HCT116 (cell line): ENCODE measurements at regions not wholly inside any gene's neighbourhood (a gene's known extent, or its start where the extent isn't known, plus 50 kb on each side); places are given as distances from the start of the nearest gene placed in this dataset.

ENCODE experiments used
- ATAC-seq: fragments of 200-7000 bp; cut with Tn5 transposase; 2 replicates; pipeline ENCODE4 v1.9.1; 2020; ENCODE audit warnings: mild to moderate bottlenecking, moderate library complexity
- BruUV-seq: library from RNA; stranded (reverse); fragments of 400-500 nt; replicated peaks from 2 replicates; lab custom pipeline; 2021; lab: Mats Ljungman, UMichigan
- CTCF ChIA-PET: fragments of 300-600 bp; sonication (Branson Sonifier 250); formaldehyde crosslinking; loops from one replicate; lab custom pipeline; 2021; ENCODE audit warnings: antibody characterized with exemption; lab: Charles Lee
- POLR2A ChIA-PET: fragments of 300-600, 350-600 bp; sonication (Branson Sonifier 250); formaldehyde crosslinking; loops from one replicate; lab custom pipeline; 2021; ENCODE audit warnings: antibody characterized with exemption; lab: Charles Lee
- RAD21 ChIA-PET, 2 experiments: fragments of 300-600 bp; sonication (Branson Sonifier 250); formaldehyde crosslinking; loops; one replicate each; lab custom pipeline; 2023; ENCODE audit warnings: low total read pairs in 2 of 2; ENCODE audit not compliant: uncharacterized antibody in 2 of 2, unreplicated experiment in 2 of 2, low non-redundant PET in 1 of 2; lab: Charles Lee
- DNase-seq: peaks from one replicate; pipeline ENCODE4 v3.0.0-alpha.2; 2010; ENCODE audit warnings: low read depth, low spot score
- H2AFZ ChIP-seq: fragments of 200-600 bp; shearing (Covaris generic), sonication (generic); 2 replicates; pipeline ENCODE4 v1.6.1; 2017; ENCODE audit warnings: low read depth, mixed run types, mixed read lengths, antibody characterized with exemption, low read length; ENCODE audit not compliant: poor library complexity, severe bottlenecking
- H3K27ac ChIP-seq: 2 replicates; pipeline ENCODE4 v1.5.1; 2012; ENCODE audit warnings: low read depth, low read length
- H3K27me3 ChIP-seq: fragments of 200-600 bp; sonication (generic); 2 replicates; pipeline ENCODE4 v1.6.1; 2016; ENCODE audit warnings: mixed run types, low read length, mixed read lengths; ENCODE audit not compliant: insufficient read depth
- H3K36me3 ChIP-seq, 2 experiments: fragments of 200-500 bp in 1 of 2; fragments of 200-600 bp in 1 of 2; sonication (Bioruptor generic) in 1 of 2; sonication (generic) in 1 of 2; 2 replicates each; pipeline versions ENCODE4 v1.5.1 to v1.6.1; 2014 to 2016; ENCODE audit warnings: low read length in 2 of 2, inconsistent platforms in 1 of 2, mixed read lengths in 1 of 2, mixed run types in 1 of 2; ENCODE audit not compliant: insufficient read depth in 2 of 2, control insufficient read depth in 1 of 2
- H3K4me1 ChIP-seq, 2 experiments: fragments of 200-600 bp in 1 of 2; sonication (generic) in 1 of 2; 2 replicates each; pipeline versions ENCODE4 v1.5.1 to v1.6.1; 2012 to 2017; ENCODE audit warnings: low read length in 2 of 2, inconsistent platforms in 1 of 2, mild to moderate bottlenecking in 1 of 2, mixed read lengths in 1 of 2, mixed run types in 1 of 2, moderate library complexity in 1 of 2; ENCODE audit not compliant: insufficient read depth in 2 of 2, control insufficient read depth in 1 of 2
- H3K4me2 ChIP-seq: fragments of 200-600 bp; sonication (generic); 2 replicates; pipeline ENCODE4 v1.6.1; 2017; ENCODE audit warnings: mixed run types, low read length, mixed read lengths
- H3K4me3 ChIP-seq, 2 experiments: fragments of 200-600 bp in 1 of 2; sonication (generic) in 1 of 2; replicated peaks in 1 of 2; 2 replicates each; pipeline ENCODE4 v1.5.1; 2011 to 2016; ENCODE audit warnings: low read length in 2 of 2, control low read depth in 1 of 2, low read depth in 1 of 2, mild to moderate bottlenecking in 1 of 2, mixed read lengths in 1 of 2, mixed run types in 1 of 2
- H3K79me2 ChIP-seq: fragments of 200-600 bp; sonication (generic); 2 replicates; pipeline ENCODE4 v1.6.1; 2017; ENCODE audit warnings: mild to moderate bottlenecking, mixed run types, low read length, moderate library complexity, mixed read lengths; ENCODE audit not compliant: insufficient read depth
- H3K9ac ChIP-seq: fragments of 200-600 bp; sonication (generic); 2 replicates; pipeline ENCODE4 v1.6.1; 2016; ENCODE audit warnings: low read length, mixed read lengths
- H3K9me2 ChIP-seq: fragments of 200-600 bp; sonication (generic), shearing (Covaris generic); 2 replicates; pipeline ENCODE4 v1.6.1; 2017; ENCODE audit warnings: mixed run types, mild to moderate bottlenecking, moderate library complexity; ENCODE audit not compliant: insufficient read depth
- H3K9me3 ChIP-seq, 2 experiments: fragments of 200-500 bp in 1 of 2; fragments of 200-600 bp in 1 of 2; sonication (Bioruptor generic) in 1 of 2; sonication (generic) in 1 of 2; 2 replicates each; pipeline ENCODE4 v1.6.1; 2014 to 2017; ENCODE audit warnings: low read length in 2 of 2, mixed read lengths in 2 of 2, inconsistent platforms in 1 of 2, low read depth in 1 of 2, mild to moderate bottlenecking in 1 of 2, mixed run types in 1 of 2, moderate library complexity in 1 of 2; ENCODE audit not compliant: control insufficient read depth in 1 of 2, insufficient read depth in 1 of 2
- H4K20me1 ChIP-seq: fragments of 200-600 bp; sonication (generic), shearing (Covaris generic); 2 replicates; pipeline ENCODE4 v1.6.1; 2017; ENCODE audit warnings: mixed run types, mild to moderate bottlenecking, moderate library complexity; ENCODE audit not compliant: insufficient read depth
- ATF3 ChIP-seq: IDR thresholded peaks from 2 replicates; pipeline ENCODE4 v1.6.1; 2012
- CEBPB ChIP-seq: IDR thresholded peaks from 2 replicates; pipeline ENCODE4 v1.6.1; 2012; ENCODE audit warnings: low read depth
- EGR1 ChIP-seq: IDR thresholded peaks from 2 replicates; pipeline ENCODE4 v1.6.1; 2012; ENCODE audit warnings: low read depth
- ELF1 ChIP-seq: IDR thresholded peaks from 2 replicates; pipeline ENCODE4 v1.6.1; 2012; ENCODE audit warnings: low read depth, borderline replicate concordance
- EZH2 ChIP-seq: fragments of 200-600 bp; sonication (generic); IDR thresholded peaks from 2 replicates; pipeline ENCODE4 v1.6.1; 2017; ENCODE audit warnings: antibody characterized with exemption, mixed run types
- EZH2phosphoT487 ChIP-seq: fragments of 200-600 bp; IDR thresholded peaks from 2 replicates; pipeline ENCODE4 v1.6.1; 2018; ENCODE audit warnings: antibody characterized with exemption, borderline replicate concordance
- FOSL1 ChIP-seq: IDR thresholded peaks from 2 replicates; pipeline ENCODE4 v1.6.1; 2012; ENCODE audit warnings: low read depth
- JUND ChIP-seq: IDR thresholded peaks from 2 replicates; pipeline ENCODE4 v1.6.1; 2012
- MAX ChIP-seq: IDR thresholded peaks from 2 replicates; pipeline ENCODE4 v1.6.1; 2012
- RAD21 ChIP-seq: IDR thresholded peaks from 2 replicates; pipeline ENCODE4 v1.6.1; 2012; ENCODE audit warnings: low read depth, mild to moderate bottlenecking
- REST ChIP-seq: IDR thresholded peaks from 2 replicates; pipeline ENCODE4 v1.6.1; 2012; ENCODE audit warnings: low read depth
- SIN3A ChIP-seq: IDR thresholded peaks from 2 replicates; pipeline ENCODE4 v1.6.1; 2012; ENCODE audit warnings: low read depth
- SP1 ChIP-seq: IDR thresholded peaks from 2 replicates; pipeline ENCODE4 v1.6.1; 2012; ENCODE audit warnings: low read depth
- SRF ChIP-seq: IDR thresholded peaks from 2 replicates; pipeline ENCODE4 v1.6.1; 2012; ENCODE audit warnings: low read depth
- TCF7L2 ChIP-seq: IDR thresholded peaks from 2 replicates; pipeline ENCODE4 v1.7.0; 2011; ENCODE audit warnings: borderline replicate concordance, inconsistent platforms; ENCODE audit not compliant: insufficient read depth, insufficient read length; ENCODE audit errors: extremely low read depth
- YY1 ChIP-seq: IDR thresholded peaks from 2 replicates; pipeline ENCODE4 v1.6.1; 2011; ENCODE audit warnings: low read length, low read depth, moderate library complexity, mild to moderate bottlenecking; ENCODE audit not compliant: insufficient replicate concordance; ENCODE audit errors: extremely low read depth
- ZFX ChIP-seq: fragments of 450-650 bp; IDR thresholded peaks from 2 replicates; pipeline ENCODE4 v1.6.1; 2017
- ZNF274 ChIP-seq: fragments of 200-500 bp; sonication (Bioruptor generic); IDR thresholded peaks from 2 replicates; pipeline ENCODE4 v1.6.1; 2014; ENCODE audit warnings: mild to moderate bottlenecking, low read depth, low read length, inconsistent platforms
- intact Hi-C: fragments of 100-400 bp; cut with micrococcal nuclease; formaldehyde crosslinking; loops from 2 replicates; pipeline ENCODE4 v1.10.0; 2022
- TF ChIP-seq, protein P1 (sequence below): IDR thresholded peaks from 2 replicates; pipeline ENCODE4 v1.6.1; 2011; ENCODE audit warnings: mild to moderate bottlenecking, low read length, moderate library complexity; ENCODE audit not compliant: insufficient replicate concordance; ENCODE audit errors: extremely low read depth

DNA sequence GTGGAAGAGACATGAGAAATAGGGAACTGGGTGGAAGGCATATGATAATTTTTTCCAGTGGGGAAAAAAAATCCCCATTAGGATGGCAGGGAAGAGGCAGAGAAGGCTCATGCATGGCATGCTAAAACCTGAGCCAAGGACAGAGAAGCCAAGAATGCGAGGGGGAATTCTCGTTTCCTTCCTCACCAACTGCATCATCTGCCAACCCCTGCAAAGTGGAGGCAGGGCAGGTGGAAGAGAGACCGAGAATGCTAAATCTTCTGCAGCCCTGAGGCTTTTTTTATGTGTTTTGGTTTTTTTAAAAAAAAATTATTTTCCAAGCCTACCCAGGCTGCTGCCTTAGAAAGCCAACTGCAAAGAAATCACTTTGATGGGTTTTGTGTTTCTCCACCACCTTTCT, 54.3 kb upstream of the CCDC174 start:
- BruUV-seq = no TSS peak

More for the DNA sequence above, 54.3 kb upstream of the CCDC174 start:
- ATAC-seq (no peak), DNase-seq (no peak)
- intact Hi-C loops = no loop called here
- CTCF ChIA-PET = no interaction called here
- Histone ChIP-seq H3K36me3 (no peaks in the 10 kb centered on the region), H3K9me3 (no peaks in the 10 kb centered on the region), H3K79me2 (no peaks in the 10 kb centered on the region), H4K20me1 (no peaks in the 10 kb centered on the region), H3K9me2 (no peaks in the 10 kb centered on the region), H3K9ac (no peak overlapping the region), H2AFZ (no peak overlapping the region), H3K4me3 (no peak overlapping the region), H3K27ac (no peak overlapping the region), H3K27me3 (no peaks in the 10 kb centered on the region), H3K4me1 (no peaks in the 10 kb centered on the region), H3K4me2 (no peak overlapping the region)
- RAD21 ChIA-PET = no interaction called here
- TF ChIP-seq SRF = no peak
- no peak for TF ChIP-seq MAX
- TF ChIP-seq SP1 = no peak
- no peak for TF ChIP-seq EZH2
- no peak for TF ChIP-seq EZH2phosphoT487
- no peak for TF ChIP-seq CEBPB
- no peak for TF ChIP-seq ELF1
- TF ChIP-seq, protein P1, sequence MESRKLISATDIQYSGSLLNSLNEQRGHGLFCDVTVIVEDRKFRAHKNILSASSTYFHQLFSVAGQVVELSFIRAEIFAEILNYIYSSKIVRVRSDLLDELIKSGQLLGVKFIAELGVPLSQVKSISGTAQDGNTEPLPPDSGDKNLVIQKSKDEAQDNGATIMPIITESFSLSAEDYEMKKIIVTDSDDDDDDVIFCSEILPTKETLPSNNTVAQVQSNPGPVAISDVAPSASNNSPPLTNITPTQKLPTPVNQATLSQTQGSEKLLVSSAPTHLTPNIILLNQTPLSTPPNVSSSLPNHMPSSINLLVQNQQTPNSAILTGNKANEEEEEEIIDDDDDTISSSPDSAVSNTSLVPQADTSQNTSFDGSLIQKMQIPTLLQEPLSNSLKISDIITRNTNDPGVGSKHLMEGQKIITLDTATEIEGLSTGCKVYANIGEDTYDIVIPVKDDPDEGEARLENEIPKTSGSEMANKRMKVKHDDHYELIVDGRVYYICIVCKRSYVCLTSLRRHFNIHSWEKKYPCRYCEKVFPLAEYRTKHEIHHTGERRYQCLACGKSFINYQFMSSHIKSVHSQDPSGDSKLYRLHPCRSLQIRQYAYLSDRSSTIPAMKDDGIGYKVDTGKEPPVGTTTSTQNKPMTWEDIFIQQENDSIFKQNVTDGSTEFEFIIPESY = no peak
- no peak for TF ChIP-seq FOSL1
- no peak for TF ChIP-seq REST
- TF ChIP-seq SIN3A = no peak
- TF ChIP-seq ZFX = no peak
- no peak for TF ChIP-seq ZNF274
- no peak for TF ChIP-seq YY1
- TF ChIP-seq JUND = no peak
- no peak for TF ChIP-seq EGR1
- no peak for TF ChIP-seq ATF3
- TF ChIP-seq TCF7L2 = no peak
- no peak for TF ChIP-seq RAD21
- POLR2A ChIA-PET = no interaction called here
